GM18909 (cell line): ENCODE measurements at regions not wholly inside any gene's neighbourhood (a gene's known extent, or its start where the extent isn't known, plus 50 kb on each side); places are given as distances from the start of the nearest gene placed in this dataset.
"Not testable (repeated sequence)": the region's sequence is repeated elsewhere in the genome, so short reads cannot be mapped to it uniquely, and the experiment has no call there.

Experiments
- ATAC-seq: cut with Tn5 transposase; IDR thresholded peaks from one replicate; pipeline ENCODE4 v1.9.1; 2021; ENCODE audit warnings: mild to moderate bottlenecking; ENCODE audit not compliant: unreplicated experiment, poor library complexity

DNA sequence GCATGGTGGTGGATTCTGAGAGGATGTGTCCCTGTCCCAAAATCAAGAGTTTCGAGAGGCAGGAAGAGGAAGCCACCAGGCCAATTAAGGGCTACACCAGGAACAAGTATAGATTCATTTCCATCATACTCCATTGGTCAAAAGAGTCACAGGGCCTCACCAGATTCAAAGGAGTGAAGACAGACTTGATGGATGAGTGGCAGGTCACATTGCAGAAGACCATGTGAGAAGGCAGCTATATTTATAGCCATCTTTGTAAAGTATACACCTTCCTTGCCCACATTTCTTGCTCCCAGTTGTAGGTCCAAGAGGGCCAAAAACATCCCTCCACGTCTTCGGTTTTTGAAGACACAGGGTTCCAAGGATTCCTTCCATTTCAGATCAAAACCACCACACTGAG lies 406.0 kb downstream of the BCOR start:
- ATAC-seq: no peak

DNA sequence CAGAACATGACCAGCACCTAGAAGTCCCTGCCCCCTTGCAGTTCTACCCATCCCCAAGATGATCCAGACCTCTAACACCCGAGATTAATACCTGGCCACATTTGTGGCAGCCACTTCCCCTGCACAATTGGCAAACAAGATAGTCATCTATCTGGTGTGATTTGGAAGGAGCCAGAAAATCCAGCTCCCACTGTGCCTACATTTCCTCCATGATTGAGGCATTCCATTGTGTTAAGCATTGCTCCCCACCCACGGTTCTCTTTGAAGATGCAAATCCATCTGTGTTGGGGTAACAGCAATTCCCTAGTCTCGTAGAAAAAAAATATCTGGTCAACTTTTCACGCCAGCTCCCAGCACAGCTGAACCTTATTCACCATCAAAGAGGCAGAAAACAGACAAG lies 405.0 kb downstream of the BCOR start:
- ATAC-seq: no peak

DNA sequence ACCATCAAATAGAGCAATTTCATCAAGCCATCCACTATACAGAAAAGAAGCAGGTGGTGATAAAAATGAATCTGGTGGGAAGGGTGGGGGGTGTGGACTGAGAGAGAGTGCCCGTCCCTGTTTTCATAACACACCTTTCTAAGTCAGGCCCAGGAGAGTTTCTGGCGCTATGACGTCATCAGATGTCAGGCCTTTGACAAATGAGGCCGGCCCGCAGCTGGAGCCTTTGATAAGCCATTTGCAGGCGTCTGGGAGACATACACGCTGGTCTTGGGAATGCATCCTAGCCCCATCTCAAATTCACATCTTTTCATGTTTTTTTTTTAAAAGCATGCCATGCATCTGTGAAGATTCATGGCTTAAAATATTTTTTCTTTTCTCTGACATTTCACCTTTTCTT lies 404.5 kb downstream of the BCOR start:
- ATAC-seq: no peak

DNA sequence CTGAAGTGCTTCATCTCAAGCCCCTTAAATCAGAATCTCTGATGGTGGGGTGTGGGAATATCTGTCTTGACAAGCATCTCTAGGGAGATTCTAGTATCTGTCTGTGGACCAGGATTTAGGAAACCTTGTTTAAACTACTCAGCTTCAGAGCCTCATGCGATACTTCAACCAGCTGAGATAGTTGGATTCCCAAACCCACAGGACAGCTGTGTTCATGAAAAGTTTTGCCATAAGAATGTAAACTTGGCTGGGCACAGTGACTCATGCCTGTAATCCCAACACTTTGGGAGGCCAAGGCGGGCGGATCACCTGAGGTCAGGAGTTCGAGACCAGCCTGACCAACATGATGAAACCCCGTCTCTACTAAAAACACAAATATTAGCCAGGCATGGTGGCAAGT lies 395.1 kb downstream of the BCOR start:
- ATAC-seq: not testable (repeated sequence)

DNA sequence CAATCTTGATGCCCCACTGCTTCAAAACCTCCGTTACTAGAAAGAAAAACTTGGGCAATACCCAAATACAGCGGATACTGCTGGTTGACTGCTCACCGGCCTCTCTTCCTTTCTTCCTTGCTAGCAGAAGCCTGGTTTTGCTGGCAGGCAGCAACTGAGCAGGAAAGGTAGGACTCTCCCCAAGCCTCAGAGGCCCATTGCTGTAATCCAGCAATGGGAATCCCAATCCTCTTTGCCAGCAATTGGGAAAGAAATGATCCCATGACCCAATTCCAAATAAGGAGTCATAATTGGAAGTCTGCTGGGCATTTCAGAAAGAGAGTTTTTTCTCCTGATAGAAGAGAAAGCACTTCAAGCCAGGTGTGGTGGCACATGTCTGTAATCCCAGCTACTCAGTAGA lies 394.5 kb downstream of the BCOR start:
- ATAC-seq: no peak

DNA sequence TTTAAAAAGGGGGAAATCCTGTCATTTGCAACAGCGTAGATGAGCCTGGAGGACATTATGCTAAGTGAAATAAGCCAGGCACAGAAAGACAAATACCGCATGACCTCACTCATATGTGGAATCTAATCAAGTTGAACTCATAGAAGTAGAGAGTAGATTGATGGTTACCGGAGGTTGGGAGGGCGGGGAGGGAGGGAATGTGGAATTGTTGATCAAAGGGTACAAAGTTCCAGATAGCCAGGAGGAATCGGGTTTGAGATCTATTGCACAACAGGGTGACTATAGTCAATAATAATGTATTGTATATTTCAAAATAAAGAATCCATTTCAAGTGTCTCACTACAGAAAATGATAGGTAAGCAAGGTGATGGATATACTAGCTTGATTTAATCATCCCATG lies 393.2 kb downstream of the BCOR start:
- ATAC-seq: no peak

DNA sequence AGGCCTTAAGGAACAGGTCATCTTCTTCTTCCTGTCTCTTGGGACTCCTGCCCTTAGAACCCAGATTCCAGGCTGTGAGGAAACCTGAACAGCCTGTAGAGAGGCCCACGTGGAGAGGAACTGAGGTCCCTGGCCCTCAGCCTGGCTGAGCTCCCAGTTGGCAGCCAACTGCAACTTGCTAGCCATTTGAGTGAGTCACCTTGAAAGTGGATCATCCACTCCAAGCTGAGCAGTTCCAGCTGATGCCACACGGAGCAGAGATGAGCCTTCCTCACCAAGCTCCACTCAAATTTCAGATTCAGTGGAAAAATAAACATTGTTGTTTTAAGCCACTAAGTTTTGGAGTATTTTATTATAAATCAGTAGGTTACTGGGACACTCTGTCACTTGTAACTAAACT lies 392.5 kb downstream of the BCOR start:
- ATAC-seq: no peak

DNA sequence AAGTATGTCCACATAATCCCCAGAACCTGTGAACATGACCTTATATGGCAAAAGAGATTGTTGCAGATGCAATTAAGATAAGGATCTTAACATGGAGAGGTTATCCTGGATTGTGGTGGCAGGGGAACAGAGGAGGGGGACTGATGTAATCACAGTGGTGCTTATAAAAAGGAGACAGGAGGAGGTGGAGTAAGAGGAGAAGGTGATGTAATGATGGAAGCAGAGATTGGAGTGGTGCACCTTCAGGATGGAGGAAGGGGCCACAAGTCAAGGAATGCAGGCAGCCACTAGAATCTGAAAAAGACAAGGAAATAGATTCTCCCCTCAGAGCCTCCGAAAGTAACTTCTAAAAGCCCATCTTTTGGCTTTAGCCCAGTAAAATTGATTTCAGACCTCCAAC lies 388.4 kb downstream of the BCOR start:
- ATAC-seq: no peak

DNA sequence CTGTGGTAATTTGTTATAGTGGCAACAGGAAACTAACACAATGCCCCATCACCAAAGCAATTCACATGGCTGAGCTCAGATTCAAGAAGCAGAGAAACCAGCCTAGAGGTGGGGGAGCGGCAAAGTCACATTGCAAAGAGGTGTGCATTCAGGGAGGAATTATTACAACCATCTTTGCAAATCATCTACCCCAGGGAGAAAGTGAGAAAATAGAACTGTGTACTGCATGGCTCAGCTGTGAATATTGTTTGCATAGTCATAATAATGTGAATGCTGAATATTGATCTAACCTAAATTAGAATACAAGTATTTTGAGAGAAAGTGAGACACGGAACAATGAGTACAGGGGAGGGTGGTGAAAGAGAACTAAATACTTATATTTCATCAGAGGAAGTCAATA lies 387.9 kb downstream of the BCOR start:
- no peak for ATAC-seq

DNA sequence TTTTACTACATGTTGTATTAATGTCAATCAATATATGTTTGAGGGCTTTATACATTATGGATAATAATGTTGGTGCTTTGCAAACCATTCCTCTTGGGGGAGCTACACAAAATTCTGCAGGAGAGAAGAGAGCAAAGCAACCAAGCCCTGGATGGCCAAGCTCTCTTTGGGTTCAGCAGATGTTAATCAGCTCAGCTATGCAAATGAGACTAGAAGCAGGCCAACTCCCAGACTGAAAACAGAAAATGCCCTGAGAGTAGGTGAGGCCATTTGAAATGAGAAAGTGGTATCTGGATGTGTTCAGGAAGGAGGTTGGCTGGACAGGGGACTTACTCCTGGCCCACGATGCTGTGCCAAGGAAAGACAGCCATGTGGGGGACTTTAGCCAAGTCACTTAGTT lies 387.0 kb downstream of the BCOR start:
- no peak for ATAC-seq

DNA sequence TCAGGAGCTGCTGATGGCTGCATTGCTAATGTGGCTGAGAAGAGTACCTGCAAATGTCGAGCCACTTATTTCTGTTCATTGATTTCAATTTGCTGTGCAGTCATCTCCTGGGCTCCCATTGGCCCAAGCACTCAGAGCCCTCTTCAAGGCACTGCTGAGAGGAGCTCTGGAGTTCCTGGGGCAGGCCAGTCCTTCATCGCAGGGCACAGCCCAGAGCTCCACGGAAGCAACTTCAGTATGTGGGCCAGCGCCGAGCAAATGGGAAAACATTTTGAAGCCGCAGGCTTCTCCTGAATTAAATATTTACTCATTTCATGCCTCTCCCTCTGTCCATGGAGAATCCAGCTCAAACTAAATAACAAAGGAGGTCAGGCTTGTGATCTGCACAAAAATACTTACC lies 383.3 kb downstream of the BCOR start:
- no peak for ATAC-seq

DNA sequence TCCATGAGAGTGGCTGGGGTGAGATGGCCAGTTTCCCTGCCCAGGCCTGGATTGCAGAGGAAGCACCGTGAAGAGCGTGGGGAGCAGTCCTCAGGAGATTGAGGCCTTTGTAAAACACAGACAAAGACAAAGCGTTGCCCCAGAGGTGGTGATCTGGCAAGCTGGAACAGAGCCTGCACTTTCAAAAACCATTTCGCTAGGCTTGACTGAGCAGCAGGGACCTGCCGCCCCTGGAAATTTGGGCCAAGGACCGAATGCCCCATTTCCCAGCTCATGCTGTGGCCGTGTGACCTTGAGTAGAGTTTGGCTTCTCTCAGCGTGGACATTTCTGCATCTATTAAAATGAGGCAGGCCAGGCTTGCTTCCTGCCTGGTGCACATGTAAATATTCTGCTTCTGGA lies 381.4 kb downstream of the BCOR start:
- no peak for ATAC-seq

DNA sequence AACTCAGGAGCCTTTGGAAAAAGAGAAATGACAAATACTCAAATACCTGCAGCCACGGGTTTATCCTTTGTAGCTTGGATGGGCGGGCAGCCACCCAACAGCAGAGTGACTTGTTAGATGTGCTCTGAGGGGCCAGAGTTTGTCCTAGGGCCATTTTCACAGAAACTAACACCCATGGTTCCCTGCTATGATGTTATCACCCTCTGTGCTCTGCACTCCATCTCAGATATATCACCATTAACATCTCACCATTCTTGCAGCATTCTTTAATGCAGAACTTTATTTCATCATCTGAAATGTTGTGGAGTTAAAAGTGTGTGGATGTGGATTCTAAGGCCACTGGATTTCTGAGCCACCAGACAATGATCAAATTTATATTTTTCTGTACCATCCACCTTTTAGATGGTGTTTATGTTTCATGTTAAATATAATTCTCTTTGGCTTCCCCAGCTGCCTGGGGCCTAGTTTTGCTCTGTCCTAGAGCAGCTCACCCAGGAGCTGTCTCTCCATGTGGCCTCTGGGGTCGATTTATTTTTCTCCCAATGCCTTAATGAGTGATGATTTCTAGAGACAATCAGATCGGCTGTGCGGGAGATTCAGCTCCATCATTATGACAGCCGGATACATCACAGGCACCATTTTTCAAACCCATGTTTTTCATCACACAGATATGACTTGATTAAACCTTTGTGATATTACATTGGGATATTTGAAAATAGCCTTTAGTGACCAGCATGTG lies 380.8 kb downstream of the BCOR start:
- no peak for ATAC-seq

DNA sequence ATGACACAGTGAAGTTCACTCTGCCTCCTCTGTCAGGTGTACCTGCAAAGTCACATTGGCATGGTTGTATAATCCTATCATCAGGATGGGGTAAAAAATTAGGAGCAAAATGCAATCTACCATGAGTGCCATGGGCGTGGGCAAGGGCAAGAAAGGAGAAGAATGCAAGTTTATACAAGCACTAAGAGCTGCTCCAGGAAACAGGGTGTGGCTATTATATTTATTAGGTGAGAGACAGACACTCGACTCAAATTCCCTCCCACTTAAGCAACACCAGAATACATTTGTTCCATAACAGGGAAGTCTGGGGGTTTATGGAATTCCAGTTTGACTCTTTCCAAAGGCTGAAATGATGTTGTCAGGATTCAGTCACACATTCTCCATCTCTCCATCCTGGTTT lies 378.8 kb downstream of the BCOR start:
- no peak for ATAC-seq

DNA sequence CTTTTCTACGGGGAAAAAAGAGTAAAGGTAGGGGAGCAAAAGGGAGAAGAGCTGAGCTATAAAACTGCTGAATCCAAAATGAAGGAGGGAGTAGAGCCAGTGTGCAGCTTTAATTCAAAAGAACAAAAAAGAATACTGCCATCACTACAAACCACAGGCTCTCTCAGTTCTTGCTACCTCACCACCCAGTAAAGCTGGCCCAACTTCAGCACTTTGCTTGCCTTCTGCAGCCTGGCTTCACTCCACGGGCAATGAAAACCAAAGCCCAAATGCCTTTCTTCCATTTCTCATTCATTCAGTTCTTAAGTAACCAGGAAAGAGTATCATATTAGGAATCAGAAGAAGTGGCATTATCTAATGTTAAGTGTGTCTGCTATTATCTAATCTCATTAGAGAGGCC lies 376.8 kb downstream of the BCOR start:
- ATAC-seq: no peak

DNA sequence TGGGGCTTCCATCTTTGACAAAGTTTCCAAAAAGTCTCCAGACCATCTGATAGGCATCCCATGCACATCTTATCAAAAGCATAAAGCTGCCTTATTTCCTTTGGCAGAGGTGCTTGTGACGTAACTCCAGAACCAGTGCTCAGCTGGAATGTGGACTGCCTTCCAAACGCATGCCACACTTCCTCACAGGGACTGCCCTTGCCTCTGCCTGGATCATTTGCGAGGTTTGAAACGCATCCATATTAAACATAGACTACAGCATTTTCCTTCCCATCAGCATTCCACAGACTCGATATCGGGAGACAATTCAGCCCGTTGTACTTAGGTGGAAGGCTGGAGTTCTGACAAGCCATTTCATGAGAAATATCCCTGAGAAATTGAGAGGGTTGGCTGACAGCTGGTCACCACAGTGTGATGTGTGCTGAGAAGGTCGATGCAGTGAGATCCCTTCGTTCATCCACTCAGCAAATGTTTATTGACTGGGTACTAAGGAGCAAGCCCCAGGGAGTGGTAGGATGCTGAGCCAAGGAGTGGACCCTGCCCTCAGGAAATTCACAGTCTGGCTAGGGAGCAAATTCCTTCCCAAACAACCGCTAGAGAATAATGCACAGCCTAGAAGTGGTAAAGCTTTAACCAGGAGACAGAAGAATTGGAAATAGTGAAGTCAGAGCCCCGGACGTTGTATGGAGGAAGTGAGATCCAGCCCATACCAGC lies 376.0 kb downstream of the BCOR start:
- no peak for ATAC-seq

DNA sequence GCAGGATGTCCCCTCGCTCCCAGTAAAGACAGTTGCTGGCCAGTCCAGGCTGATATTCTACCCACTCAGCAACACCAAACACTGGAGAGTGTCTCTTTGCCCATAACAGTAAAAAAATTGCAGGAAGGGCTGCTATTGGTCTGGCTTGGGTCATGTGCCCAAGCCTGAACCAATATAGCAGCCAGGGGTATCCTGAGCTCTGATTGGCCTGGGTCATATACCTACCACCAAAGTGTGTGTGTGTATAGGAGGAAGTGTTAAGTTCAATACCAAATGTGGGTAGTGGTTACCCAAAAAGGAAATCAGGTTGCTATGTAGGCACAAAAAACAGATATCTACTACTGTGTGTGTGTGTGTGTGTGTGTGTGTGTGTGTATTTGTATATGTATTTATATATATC lies 373.2 kb downstream of the BCOR start:
- no peak for ATAC-seq

DNA sequence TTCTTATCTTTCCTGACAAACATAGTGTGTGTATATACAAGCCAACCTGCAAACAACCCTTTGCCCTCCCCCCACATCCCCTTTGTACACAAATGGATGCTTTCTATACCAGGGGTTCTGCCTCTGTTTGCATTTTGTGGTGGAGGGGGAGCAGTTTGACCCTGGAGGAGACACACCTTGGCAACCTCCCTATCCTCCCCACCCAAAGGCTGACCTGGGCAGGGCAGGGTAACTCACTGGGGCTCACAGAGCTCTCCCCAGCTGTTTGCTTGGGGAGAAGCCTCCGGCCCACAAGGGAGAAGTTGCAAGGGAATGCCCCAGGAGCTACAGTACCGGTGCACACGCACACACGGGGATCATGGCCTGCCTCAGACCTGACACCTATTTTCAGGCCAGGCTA lies 372.6 kb downstream of the BCOR start:
- no peak for ATAC-seq

DNA sequence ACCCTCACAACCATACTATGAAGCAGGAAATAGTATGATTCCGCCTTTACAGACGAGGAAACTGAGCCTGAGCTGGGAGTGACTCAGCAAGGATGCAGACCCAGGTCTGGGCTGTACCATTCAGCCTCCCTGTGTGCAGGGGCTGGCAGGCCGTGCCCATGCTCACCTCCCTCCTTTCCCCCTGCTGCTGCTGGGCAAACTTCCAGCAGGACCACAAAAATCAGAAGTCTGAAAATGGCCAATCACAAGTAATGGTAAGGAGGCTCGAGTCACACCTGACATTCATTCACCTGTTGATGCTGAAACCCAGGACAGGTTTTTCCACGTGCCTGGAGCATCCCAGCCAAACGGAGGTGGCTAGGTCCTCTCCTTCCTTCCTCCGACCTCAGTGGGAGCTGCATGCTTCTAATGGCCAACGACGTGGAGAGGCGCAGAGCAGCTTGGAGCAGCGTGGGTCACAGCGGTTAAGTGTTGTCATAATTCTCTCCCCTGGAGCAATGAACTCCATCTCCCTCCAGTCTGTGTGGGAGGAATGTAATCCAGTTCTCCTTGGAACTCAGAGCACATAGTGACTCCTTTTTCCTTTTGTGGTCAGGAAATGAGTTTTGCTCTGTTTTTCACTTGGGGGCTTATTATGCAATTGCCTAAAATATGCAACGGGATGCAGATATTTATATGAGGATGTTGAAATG lies 371.7 kb downstream of the BCOR start:
- ATAC-seq: no peak

DNA sequence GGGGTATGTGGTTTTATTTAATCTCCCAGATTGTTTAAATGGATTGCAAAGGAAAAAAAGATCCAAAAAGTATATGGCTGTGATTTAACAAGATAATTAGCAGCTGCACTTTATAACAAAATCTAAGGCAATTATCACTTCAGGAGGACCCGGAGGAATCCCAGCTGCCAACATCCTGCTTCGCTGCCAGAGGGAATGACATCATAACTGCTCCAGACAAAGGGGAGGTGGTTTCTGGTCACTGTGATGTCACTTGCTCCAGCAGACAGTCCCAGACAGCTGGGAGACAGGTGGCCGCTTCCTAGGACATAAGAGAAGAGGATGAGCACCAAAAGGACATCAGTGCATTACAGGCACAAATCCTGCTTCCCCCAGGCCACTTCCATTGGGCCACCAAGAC lies 371.0 kb downstream of the BCOR start:
- ATAC-seq: no peak

DNA sequence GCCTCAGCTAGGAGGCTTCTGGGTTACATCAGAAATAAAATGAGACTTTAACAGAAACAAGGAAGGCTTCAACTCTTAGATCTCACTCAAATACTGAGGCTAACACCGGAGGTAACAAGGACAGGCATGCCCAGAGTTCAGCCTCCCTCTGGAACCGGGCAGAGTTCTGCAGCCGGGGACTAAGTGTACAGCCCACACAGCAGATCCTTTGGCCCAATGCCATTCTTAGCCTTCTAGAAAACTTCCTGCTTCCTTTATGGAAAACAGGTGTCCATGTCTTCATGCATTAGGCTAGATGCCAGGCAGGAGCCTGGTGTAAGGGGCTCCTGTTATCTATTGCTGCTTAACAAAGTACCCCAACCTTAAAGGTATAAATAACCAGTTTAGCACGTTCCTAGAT lies 369.7 kb downstream of the BCOR start:
- no peak for ATAC-seq
